ENCODE measurements at regions not wholly inside any gene's neighbourhood (a gene's known extent, or its start where the extent isn't known, plus 50 kb on each side); places are given as distances from the start of the nearest gene placed in this dataset.
"Not testable (repeated sequence)": the region's sequence is repeated elsewhere in the genome, so short reads cannot be mapped to it uniquely, and the experiment has no call there.

DNA sequence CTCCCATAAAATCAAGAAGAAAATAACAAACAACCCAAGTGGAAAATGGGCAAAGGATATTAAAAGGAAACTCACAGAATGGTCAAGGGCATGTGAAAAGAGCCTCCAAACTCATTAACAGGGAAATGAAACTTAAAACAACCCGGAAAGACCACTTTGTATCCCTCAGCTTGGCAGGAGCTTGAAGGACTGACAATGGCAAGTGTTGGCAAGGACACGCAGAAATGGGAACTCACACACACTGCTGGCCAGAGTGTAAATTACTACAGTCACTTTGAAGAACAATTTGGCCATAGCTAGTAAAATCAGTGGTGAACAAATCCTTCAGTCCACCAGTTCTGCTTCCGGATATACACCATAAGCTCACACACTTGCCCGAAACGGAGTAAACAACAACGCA, 58.1 kb upstream of the SMURF2 start:
- not testable (repeated sequence) for TF ChIP-seq ISL1 (CRISPR knock-in tag; IDR thresholded peaks at IDR 0.05); SNAI2 (CRISPR knock-in tag; IDR thresholded peaks at IDR 0.05); ZNF565 (CRISPR knock-in tag; conservative IDR thresholded peaks at IDR 0.05; ENCODE audit: low read depth); ARNTL (CRISPR knock-in tag; IDR thresholded peaks at IDR 0.05; ENCODE audit: borderline replicate concordance, low read depth); TCF4 (CRISPR knock-in tag; IDR thresholded peaks at IDR 0.05; ENCODE audit: borderline replicate concordance); RARB (CRISPR knock-in tag; IDR thresholded peaks at IDR 0.05); ZFP30 (CRISPR knock-in tag; IDR thresholded peaks at IDR 0.05); BACH2 (CRISPR knock-in tag; IDR thresholded peaks at IDR 0.05; ENCODE audit: borderline replicate concordance); TOX (CRISPR knock-in tag; IDR thresholded peaks at IDR 0.05; ENCODE audit: borderline replicate concordance)
- TF ChIP-seq, protein P1, sequence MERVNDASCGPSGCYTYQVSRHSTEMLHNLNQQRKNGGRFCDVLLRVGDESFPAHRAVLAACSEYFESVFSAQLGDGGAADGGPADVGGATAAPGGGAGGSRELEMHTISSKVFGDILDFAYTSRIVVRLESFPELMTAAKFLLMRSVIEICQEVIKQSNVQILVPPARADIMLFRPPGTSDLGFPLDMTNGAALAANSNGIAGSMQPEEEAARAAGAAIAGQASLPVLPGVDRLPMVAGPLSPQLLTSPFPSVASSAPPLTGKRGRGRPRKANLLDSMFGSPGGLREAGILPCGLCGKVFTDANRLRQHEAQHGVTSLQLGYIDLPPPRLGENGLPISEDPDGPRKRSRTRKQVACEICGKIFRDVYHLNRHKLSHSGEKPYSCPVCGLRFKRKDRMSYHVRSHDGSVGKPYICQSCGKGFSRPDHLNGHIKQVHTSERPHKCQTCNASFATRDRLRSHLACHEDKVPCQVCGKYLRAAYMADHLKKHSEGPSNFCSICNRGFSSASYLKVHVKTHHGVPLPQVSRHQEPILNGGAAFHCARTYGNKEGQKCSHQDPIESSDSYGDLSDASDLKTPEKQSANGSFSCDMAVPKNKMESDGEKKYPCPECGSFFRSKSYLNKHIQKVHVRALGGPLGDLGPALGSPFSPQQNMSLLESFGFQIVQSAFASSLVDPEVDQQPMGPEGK (CRISPR knock-in tag; IDR thresholded peaks at IDR 0.05; ENCODE audit: borderline replicate concordance), result not testable (repeated sequence)
- TF ChIP-seq, protein P2, sequence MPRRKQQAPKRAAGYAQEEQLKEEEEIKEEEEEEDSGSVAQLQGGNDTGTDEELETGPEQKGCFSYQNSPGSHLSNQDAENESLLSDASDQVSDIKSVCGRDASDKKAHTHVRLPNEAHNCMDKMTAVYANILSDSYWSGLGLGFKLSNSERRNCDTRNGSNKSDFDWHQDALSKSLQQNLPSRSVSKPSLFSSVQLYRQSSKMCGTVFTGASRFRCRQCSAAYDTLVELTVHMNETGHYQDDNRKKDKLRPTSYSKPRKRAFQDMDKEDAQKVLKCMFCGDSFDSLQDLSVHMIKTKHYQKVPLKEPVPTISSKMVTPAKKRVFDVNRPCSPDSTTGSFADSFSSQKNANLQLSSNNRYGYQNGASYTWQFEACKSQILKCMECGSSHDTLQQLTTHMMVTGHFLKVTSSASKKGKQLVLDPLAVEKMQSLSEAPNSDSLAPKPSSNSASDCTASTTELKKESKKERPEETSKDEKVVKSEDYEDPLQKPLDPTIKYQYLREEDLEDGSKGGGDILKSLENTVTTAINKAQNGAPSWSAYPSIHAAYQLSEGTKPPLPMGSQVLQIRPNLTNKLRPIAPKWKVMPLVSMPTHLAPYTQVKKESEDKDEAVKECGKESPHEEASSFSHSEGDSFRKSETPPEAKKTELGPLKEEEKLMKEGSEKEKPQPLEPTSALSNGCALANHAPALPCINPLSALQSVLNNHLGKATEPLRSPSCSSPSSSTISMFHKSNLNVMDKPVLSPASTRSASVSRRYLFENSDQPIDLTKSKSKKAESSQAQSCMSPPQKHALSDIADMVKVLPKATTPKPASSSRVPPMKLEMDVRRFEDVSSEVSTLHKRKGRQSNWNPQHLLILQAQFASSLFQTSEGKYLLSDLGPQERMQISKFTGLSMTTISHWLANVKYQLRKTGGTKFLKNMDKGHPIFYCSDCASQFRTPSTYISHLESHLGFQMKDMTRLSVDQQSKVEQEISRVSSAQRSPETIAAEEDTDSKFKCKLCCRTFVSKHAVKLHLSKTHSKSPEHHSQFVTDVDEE (CRISPR knock-in tag; IDR thresholded peaks at IDR 0.05), result not testable (repeated sequence)
- TF ChIP-seq, protein P3, sequence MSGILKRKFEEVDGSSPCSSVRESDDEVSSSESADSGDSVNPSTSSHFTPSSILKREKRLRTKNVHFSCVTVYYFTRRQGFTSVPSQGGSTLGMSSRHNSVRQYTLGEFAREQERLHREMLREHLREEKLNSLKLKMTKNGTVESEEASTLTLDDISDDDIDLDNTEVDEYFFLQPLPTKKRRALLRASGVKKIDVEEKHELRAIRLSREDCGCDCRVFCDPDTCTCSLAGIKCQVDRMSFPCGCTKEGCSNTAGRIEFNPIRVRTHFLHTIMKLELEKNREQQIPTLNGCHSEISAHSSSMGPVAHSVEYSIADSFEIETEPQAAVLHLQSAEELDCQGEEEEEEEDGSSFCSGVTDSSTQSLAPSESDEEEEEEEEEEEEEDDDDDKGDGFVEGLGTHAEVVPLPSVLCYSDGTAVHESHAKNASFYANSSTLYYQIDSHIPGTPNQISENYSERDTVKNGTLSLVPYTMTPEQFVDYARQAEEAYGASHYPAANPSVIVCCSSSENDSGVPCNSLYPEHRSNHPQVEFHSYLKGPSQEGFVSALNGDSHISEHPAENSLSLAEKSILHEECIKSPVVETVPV (CRISPR knock-in tag; IDR thresholded peaks at IDR 0.05), result not testable (repeated sequence)

Data from SK-N-SH treated with all-trans-retinoic acid at 6 μM for 48 hours (cell line).